ENCODE measurements at regions not wholly inside any gene's neighbourhood (a gene's known extent, or its start where the extent isn't known, plus 50 kb on each side); places are given as distances from the start of the nearest gene placed in this dataset.
A peak's percentile ranks its signal among the peaks of the same experiment; 100 is the strongest.
"Not testable (repeated sequence)": the region's sequence is repeated elsewhere in the genome, so short reads cannot be mapped to it uniquely, and the experiment has no call there.

DNA sequence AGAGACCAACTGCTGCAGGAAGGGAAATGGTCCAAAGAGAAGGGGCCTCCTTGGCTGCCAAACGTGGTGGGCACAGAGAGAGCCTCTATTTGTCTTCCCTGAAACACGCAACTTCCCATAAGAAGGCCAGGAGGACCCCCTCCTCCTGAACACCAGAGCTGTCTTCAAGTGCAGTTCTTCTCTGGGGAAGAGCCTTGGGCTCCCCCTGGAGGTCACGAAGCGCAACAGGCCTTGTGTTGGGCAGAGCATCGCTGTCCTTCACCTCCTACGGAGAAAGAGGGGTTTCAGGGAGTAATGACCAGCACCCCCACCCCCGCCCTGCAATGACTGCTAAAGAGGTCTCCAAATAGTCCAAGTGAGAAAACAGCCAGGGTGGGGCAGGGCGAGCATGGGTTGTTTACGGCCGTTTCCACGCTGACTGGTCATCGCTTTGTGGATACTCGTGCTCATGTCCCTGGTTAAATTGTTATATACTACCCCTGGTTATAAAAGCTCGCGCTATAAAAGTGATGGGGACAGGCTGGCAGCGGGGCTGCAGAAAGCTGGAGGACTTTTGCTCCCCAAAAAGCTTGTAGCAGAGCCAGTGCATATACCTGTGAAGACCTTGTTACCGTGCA, 397.5 kb upstream of the ATP10A start:
- peak; percentile 1 for DNase-seq (ENCODE audit: low read depth)

DNA sequence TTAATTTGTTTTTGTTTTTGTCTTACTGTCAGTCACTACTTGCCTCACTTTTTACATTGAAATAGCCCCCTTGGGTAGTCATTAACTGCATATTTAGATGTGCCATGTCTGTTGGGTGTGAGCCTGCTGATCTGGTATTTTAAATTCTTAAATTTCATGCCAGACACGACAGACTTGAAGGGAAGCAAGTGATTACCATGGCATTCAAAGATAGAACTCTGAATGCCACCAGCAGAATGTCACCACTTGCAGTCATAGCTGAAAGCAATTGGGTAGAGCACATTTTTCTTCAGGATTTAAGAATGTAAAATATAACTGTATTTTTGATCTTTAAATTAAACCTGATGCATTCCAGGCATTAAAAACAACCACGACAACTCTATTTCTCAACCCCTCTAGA, 396.5 kb upstream of the ATP10A start:
- no peak for DNase-seq (ENCODE audit: low read depth)

DNA sequence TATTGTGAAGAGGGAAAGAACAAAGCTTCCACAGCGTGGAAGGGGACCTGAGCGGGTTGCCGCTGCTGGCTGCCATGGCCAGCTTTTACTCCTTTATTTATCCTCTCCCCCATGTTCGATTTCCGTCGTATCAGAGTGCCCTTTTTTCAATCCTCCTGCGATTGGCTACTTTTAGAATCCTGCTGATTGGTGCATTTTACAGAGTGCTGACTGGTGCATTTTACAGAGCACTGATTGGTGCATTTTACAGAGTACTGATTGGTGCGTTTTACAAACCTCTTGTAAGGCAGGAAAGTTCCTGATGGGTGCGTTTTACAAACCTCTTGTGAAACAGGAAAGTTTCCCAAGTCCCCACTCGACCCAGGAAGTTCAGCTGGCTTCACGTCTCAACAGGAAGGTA, 381.7 kb upstream of the ATP10A start:
- not testable (repeated sequence) for DNase-seq (ENCODE audit: low read depth)

DNA sequence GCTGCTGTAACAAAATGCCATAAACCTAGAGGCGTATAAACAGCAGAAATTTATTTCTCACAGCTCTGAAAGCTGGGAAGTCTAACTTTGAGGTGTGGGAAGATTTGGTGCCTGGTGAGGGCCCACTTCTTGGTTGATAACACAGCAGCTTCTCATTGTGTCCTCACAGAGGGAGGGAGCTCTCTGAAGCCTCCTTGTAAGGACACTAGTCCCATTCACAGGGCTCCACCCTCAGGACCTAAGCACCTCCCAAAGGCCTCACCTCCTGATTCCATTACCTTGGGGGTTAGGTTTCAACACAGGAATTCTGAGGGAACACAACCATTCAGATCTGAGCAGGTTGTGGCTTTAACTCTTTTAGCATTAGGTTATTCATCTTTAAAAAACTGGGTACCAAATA, 380.3 kb upstream of the ATP10A start:
- DNase-seq (ENCODE audit: low read depth) = no peak

GRCh38 chr15:26242565-26243071, 379.5 kb upstream of the ATP10A start:
- DNase-seq (ENCODE audit: low read depth) = no peak

DNA sequence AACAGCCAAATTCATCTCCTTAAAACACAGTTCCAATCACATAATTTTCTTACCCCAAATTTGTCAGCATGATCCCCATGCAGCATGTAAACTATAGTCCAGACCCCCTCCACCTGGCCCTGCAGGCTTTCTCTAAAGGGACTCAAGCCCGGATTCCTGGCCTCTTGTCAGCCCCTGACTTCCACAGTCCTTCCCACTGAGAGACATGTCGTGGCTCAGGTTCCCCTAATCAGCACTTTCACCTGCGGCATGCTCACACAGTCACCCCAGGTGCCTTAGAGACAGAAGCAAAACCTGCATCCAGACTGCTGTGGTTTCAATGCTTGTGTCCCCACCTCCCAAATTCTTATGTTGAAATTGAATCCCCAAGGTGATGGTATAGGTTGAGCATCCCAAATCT, 372.7 kb upstream of the ATP10A start:
- no peak for DNase-seq (ENCODE audit: low read depth)

- no peak for DNase-seq (ENCODE audit: low read depth)
These were observed 372.0 kb upstream of the ATP10A start for GRCh38 chr15:26234976-26235767.

DNA sequence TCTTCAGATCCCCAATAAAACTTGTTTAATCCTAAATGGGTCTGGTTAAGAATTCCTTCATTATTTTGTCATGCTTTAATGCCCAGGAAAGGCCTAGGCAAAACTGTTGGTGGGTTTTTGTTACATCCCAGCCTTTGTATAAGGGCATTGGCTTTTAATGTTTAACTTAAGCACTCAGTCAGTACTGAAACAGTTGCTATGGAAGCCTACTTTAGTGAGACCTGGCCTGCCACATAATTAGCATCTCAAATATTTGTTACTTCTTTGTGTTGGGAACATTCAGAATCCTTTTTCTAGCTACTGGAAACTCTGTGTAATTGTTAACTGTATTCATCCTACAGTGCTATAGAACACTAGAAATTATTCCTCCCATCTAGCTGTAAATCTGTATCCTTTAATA, 369.6 kb upstream of the ATP10A start:
- DNase-seq (ENCODE audit: low read depth) = no peak

GRCh38 chr15:26231096-26231495, 368.0 kb upstream of the ATP10A start:
- DNase-seq (ENCODE audit: low read depth) = no peak

DNA sequence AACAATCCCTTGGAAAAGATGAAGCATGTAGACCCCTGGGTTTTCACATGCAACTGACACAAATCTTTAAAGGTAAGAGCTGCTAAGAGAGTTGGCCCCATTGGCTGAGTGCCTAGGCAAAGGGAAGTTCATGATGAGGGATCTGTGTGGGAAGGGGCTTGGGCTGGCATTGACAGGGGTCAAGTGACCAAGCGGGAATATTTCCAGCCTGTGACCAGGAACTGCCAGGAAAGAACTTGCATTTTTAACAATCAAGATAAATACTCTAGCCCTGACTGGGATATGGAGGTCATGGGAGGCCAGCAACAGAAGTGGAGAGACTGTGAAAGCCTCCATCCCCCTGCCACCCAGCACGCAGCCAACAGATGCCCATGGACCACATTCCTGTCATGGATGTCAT, 361.1 kb upstream of the ATP10A start:
- no peak for DNase-seq (ENCODE audit: low read depth)

DNA sequence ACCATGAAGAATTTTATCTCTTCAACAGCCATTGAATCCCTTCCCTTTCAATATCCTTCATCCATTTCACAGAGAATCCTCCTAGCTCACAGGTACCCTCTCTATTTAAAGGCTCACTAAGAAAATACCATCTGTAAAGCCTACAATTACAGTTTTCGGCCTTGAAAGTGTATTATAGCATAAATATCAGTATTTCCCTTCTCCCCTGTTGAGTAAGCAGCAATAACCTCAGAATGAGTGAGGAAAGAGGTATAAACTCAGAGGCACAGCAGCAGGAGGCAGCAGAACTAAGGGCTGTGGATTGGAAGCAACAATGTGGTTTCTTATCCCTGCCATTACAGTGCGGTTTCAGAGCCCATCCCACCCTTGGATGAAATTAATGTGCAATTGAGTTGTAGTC, 360.6 kb upstream of the ATP10A start:
- no peak for DNase-seq (ENCODE audit: low read depth)

GRCh38 chr15:26222781-26223180, 359.7 kb upstream of the ATP10A start:
- DNase-seq (ENCODE audit: low read depth) = no peak

- DNase-seq (ENCODE audit: low read depth) = not testable (repeated sequence)
These were observed 353.9 kb upstream of the ATP10A start for GRCh38 chr15:26217043-26217442.

DNA sequence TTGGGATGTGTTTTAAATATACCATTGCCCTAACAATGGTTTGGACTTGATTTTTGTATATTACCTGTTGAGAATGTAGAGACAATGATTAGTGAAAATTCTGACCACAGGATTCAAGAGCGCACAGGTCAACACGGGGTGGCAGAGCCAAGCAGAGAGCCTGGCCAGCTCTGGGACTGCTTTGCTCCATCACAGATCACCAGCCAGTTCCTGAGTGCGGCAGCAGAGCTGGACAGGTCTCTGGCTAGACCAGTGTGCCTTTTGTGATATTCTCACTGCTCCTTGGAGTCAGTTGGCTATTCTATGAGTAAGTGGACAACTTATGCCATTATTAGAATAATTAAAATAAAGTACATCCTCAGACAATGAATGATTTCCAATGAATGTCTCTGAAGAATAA, 351.2 kb upstream of the ATP10A start:
- no peak for DNase-seq (ENCODE audit: low read depth)

- DNase-seq (ENCODE audit: low read depth) = no peak
These were observed 350.3 kb upstream of the ATP10A start for GRCh38 chr15:26213427-26213826.

- no peak for DNase-seq (ENCODE audit: low read depth)
These were observed 349.0 kb upstream of the ATP10A start for GRCh38 chr15:26212109-26212508.

DNA sequence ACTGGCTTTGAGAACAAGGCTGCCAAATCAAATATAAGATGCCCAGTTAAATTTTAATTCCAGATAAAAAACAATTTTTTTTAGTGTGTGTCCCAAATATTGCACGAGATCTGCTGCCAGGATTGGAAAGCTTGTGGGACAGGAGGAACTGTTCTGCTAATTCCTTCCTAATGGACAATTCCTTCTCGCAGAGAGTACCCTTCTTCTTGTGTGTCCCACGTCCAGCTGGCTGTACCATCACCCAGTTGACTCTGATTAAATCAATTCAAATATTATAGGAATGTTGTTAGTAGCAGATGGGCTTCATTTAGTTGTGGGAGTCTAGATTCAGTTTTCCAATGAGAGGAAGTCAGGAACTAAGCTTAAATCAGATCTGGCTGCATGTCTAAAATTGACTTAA, 347.9 kb upstream of the ATP10A start:
- no peak for DNase-seq (ENCODE audit: low read depth)

GRCh38 chr15:26201177-26201858, 338.2 kb upstream of the ATP10A start:
- no peak for DNase-seq (ENCODE audit: low read depth)

- DNase-seq (ENCODE audit: low read depth) = no peak
These were observed 337.3 kb upstream of the ATP10A start for GRCh38 chr15:26200427-26200826.

DNA sequence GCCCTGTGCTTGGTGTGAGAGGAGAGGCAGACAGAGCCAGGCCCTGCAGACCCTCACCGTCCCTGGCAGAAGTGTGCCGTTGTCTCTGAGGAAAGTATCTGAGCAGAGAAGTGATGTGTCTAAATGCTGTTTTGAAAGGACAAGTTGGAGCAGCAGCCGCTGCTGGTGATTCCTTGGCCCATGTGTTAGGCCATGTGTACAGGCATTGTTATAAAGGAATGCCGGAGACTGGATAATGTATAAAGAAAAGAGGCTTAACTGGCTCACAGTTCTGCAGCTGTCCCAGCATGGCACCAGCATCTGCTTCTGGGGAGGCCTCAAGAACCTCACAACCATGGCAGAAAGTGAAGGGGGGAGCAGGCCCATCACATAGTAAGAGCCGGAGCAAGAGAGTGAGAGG, 334.6 kb upstream of the ATP10A start:
- DNase-seq (ENCODE audit: low read depth) = no peak

- no peak for DNase-seq (ENCODE audit: low read depth)
These were observed 333.9 kb upstream of the ATP10A start for GRCh38 chr15:26197060-26197459.

- no peak for DNase-seq (ENCODE audit: low read depth)
These were observed 328.1 kb upstream of the ATP10A start for GRCh38 chr15:26191193-26191592.

DNA sequence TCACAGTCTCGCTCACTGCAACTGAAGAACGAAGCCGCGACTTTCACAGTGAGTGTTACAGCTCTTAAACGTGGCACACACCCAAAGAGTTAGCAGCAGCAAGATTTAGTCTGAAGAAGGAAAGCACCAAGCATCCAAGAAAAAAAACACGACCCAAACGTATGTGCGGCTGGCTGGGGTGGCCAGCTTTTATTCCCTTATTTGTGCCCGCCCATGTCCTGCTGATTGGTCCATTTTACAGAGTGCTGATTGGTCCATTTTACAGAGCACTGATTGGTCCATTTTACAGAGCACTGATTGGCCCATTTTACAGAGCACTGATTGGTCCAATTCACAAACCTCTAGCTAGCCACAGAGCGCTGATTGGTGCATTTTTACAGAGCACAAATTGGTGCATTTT, 323.0 kb upstream of the ATP10A start:
- not testable (repeated sequence) for DNase-seq (ENCODE audit: low read depth)
